Omental fat pad (tissue), 3 donors: ENCODE measurements at regions not wholly inside any gene's neighbourhood (a gene's known extent, or its start where the extent isn't known, plus 50 kb on each side); places are given as distances from the start of the nearest gene placed in this dataset.

ENCODE experiments used
- ATAC-seq: fragments of 150-250 bp; one replicate; pipeline ENCODE4 v1.9.1; 2016; ENCODE audit warnings: mild to moderate bottlenecking, moderate library complexity; ENCODE audit not compliant: low FRiP score
- DNase-seq: peaks from one replicate; pipeline ENCODE4 v3.0.0-alpha.2; 2019; ENCODE audit warnings: low spot score
- CTCF ChIP-seq, 3 donors: fragments of 450-650 bp; IDR thresholded peaks; one replicate each; pipeline ENCODE4 v1.5.1; 2016 to 2017; ENCODE audit warnings: antibody characterized with exemption in 3 of 3, mild to moderate bottlenecking in 3 of 3, moderate library complexity in 2 of 3

GRCh38 chr7:113800826-113801225 is 118.0 kb downstream of the PPP1R3A start:
- DNase-seq (no peak), ATAC-seq (no peak)
- no peak for TF ChIP-seq CTCF (IDR thresholded peaks at IDR 0.05)

GRCh38 chr7:113799896-113800295 is 118.9 kb downstream of the PPP1R3A start:
- no peak for ATAC-seq
- TF ChIP-seq CTCF (IDR thresholded peaks at IDR 0.05) = no peak
- DNase-seq = no peak

- TF ChIP-seq CTCF (IDR thresholded peaks at IDR 0.05) = no peak
- DNase-seq = no peak
- no peak for ATAC-seq
Measured at GRCh38 chr7:113797420-113798010, 121.3 kb downstream of the PPP1R3A start.

- TF ChIP-seq CTCF (IDR thresholded peaks at IDR 0.05) = no peak
- ATAC-seq = no peak
- DNase-seq = no peak
Measured at GRCh38 chr7:113796557-113796956, 122.3 kb downstream of the PPP1R3A start.

- ATAC-seq (no peak), DNase-seq (no peak)
- no peak for TF ChIP-seq CTCF (IDR thresholded peaks at IDR 0.05)
Measured at GRCh38 chr7:113794573-113794972, 124.2 kb downstream of the PPP1R3A start.

GRCh38 chr7:113793171-113793570 is 125.6 kb downstream of the PPP1R3A start:
- TF ChIP-seq CTCF (IDR thresholded peaks at IDR 0.05) = no peak
- ATAC-seq (no peak), DNase-seq (no peak)

- no peak for TF ChIP-seq CTCF (IDR thresholded peaks at IDR 0.05)
- DNase-seq (no peak), ATAC-seq (no peak)
Measured at GRCh38 chr7:113790025-113790424, 128.8 kb downstream of the PPP1R3A start.
